Stimulated activated CD8-positive, alpha-beta memory T cell treated with anti-CD3 and anti-CD28 coated beads, Interleukin-15, amount 100 ng/mL, for 48 hours (primary cell): ENCODE measurements at regions not wholly inside any gene's neighbourhood (a gene's known extent, or its start where the extent isn't known, plus 50 kb on each side); places are given as distances from the start of the nearest gene placed in this dataset.

Experiments used
- DNase-seq, 2 donors: peaks; one replicate each; pipeline ENCODE4 v3.0.0-alpha.2; 2020; ENCODE audit warnings: low read depth in 2 of 2

- no peak for DNase-seq
These were observed 121.3 kb upstream of the GSE1 start for GRCh38 chr16:85491798-85492294.

GRCh38 chr16:85492295-85492864 is 120.7 kb upstream of the GSE1 start:
- DNase-seq, result no peak

- no peak for DNase-seq
These were observed 118.8 kb upstream of the GSE1 start for GRCh38 chr16:85494315-85494714.

GRCh38 chr16:85495259-85495658 is 117.9 kb upstream of the GSE1 start:
- no peak for DNase-seq

- DNase-seq, result no peak
These were observed 117.1 kb upstream of the GSE1 start for GRCh38 chr16:85495823-85496538.

GRCh38 chr16:85497622-85498314 is 115.4 kb upstream of the GSE1 start:
- DNase-seq, result no peak

GRCh38 chr16:85498607-85499006 is 114.5 kb upstream of the GSE1 start:
- no peak for DNase-seq

- DNase-seq, result no peak
These were observed 112.9 kb upstream of the GSE1 start for GRCh38 chr16:85500220-85500619.

- no peak for DNase-seq
These were observed 111.2 kb upstream of the GSE1 start for GRCh38 chr16:85501900-85502299.

GRCh38 chr16:85502357-85502756 is 110.8 kb upstream of the GSE1 start:
- DNase-seq, result no peak

- DNase-seq, result no peak
These were observed 109.4 kb upstream of the GSE1 start for GRCh38 chr16:85503679-85504231.

GRCh38 chr16:85504242-85504641 is 108.9 kb upstream of the GSE1 start:
- no peak for DNase-seq

GRCh38 chr16:85505794-85506634 is 107.1 kb upstream of the GSE1 start:
- DNase-seq, result no peak

- DNase-seq, result no peak
These were observed 106.5 kb upstream of the GSE1 start for GRCh38 chr16:85506635-85506911.

GRCh38 chr16:85507342-85507741 is 105.8 kb upstream of the GSE1 start:
- no peak for DNase-seq

- DNase-seq, result no peak
These were observed 104.7 kb upstream of the GSE1 start for GRCh38 chr16:85508388-85508787.

GRCh38 chr16:85508993-85509392 is 104.1 kb upstream of the GSE1 start:
- DNase-seq, result no peak

- no peak for DNase-seq
These were observed 103.0 kb upstream of the GSE1 start for GRCh38 chr16:85510041-85510659.

- no peak for DNase-seq
These were observed 100.9 kb upstream of the GSE1 start for GRCh38 chr16:85511938-85512807.

- no peak for DNase-seq
These were observed 100.4 kb upstream of the GSE1 start for GRCh38 chr16:85512808-85513115.

- no peak for DNase-seq
These were observed 99.9 kb upstream of the GSE1 start for GRCh38 chr16:85513180-85513579.
